GM18870 (cell line): ENCODE measurements at regions not wholly inside any gene's neighbourhood (a gene's known extent, or its start where the extent isn't known, plus 50 kb on each side); places are given as distances from the start of the nearest gene placed in this dataset.
"Not testable (repeated sequence)": the region's sequence is repeated elsewhere in the genome, so short reads cannot be mapped to it uniquely, and the experiment has no call there.

ENCODE experiments used
- ATAC-seq: cut with Tn5 transposase; IDR thresholded peaks from one replicate; pipeline ENCODE4 v1.9.1; 2021; ENCODE audit warnings: moderate library complexity; ENCODE audit not compliant: unreplicated experiment

DNA sequence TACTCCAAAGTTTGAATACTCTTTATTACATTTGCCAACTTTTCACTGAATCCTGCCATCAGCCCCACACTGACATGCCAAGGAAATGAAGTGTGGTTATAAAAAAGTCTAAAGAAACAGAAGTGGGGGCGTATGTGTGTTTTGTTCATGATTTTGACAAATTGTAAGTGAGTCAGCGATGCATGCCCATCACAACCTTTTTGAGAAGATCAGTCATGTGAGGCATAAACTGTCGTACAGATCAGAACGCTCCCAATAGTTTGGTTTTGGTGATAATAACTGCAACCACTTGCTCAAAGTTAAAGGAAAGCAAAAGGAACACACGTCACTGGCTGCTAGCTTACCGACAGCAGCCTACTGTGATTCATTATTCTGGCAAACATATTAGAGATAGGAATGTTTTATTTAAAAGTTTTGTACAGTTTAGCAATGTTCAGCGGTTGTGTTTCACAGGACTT lies 95.6 kb downstream of the RGS2 start:
- ATAC-seq = no peak

DNA sequence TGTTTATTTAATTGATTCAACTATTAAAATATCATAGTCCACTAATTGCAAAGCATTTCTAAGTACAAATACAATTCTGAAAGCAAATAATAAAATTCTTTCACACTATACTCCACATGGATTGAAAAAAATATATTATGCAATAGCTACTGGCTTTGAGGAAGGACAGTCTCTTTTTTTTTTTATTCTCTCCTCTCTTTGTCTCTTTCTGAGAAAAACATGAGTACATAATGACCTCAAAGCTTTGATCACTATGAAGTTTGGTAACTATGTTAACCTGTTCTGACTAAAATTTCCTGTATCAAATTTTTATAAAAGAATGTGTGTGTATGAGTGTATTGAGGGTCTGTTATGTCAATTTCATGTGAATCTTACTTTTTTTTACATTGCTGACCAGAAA lies 96.2 kb downstream of the RGS2 start:
- no peak for ATAC-seq

DNA sequence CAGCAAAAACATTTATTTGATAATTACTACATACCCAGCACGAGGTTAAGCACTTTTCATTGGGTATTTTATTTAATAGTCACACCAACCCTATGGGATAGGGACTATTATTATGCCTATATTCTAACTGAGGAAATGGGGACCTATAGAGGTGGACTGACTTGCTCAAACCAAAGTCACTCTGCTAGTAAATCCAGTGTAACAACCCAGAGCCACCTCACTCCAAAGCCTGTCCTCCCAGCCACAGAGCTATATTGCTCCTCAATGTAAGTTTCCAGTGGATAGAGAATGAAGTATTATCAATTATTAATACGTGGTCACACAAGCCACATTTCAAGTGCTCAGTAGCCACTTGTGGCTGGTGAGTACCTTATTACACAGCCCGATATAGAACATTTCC lies 97.5 kb downstream of the RGS2 start:
- ATAC-seq = no peak

DNA sequence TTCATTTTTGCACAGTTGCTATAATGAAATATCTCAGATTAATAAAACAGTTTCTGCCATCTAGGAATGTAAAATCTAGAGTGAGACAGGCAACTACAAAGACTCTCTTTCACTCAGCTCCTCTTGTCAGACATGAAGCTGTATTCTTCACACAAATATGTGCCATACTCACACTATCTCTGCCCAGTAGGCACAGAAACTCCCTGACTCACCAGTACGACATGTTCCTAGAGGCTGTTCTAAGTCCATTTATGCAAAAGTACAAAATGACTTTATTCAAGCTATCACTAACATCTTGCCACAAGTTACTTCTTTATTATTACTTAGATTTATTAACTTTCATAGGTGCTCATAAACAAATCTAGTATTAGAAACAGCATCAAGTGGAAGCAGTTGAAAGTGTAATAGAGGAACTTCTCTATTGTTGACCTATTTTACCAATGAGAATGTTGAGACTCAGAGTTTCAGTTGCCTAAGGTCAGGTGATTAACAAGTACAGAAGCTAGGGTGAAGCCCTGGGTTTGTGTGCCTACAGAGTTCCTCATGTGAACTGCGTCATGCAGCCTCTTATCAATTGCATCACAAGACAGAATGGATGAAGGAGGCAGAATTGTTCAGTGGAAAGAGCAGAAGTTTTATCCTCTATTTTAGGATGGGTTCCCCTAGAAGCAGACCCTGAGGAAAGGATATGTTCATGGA lies 98.9 kb downstream of the RGS2 start:
- no peak for ATAC-seq

DNA sequence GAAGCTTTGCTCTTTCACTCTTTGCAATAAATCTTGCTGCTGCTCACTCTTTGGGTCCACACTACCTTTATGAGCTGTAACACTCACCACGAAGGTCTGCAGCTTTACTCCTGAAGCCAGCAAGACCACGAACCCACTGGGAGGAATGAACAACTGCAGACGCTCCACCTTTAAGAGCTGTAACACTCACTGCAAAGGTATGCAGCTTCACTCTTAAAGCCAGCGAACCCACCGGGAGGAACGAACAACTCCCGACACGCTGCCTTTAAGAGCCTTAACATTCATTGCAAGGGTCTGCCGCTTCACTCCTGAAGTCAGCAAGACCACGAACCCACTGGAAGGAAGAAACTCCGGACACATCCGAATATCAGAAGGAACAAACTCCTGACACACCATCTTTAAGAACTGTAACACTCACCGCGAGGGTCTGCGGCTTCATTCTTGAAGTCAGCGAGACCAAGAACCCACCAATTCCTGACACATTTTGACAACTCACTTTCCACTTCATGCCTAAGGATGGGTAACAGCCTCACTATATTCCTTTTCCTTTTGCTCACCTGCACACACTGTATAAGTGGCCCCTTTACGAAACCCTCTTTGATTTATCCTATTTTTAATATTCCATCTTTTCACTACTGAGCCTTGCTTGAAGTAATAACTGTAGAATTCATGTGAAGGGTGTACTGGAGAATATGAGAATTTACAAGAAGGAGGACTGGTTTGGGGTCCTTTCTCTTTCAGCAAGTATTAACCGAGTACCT lies 103.2 kb downstream of the RGS2 start:
- not testable (repeated sequence) for ATAC-seq

DNA sequence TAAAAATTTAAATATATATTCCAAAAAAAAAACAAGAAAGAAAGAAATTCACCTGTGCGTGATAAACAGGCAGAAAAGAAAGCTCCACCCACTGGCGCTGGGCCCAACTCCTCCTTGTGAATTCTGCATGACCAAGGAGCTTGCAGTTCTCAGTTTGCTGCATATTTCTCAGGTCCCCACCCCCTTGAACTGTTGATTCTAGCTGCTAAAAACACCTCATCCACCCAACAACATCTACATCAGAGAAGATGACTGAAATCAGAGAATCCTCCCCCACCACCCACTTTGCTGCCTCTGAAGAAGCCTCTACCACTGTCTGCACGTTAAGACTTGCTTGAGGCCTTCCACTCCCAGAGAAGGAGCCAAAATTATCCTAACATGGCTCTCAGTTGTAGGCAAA lies 104.8 kb downstream of the RGS2 start:
- no peak for ATAC-seq

DNA sequence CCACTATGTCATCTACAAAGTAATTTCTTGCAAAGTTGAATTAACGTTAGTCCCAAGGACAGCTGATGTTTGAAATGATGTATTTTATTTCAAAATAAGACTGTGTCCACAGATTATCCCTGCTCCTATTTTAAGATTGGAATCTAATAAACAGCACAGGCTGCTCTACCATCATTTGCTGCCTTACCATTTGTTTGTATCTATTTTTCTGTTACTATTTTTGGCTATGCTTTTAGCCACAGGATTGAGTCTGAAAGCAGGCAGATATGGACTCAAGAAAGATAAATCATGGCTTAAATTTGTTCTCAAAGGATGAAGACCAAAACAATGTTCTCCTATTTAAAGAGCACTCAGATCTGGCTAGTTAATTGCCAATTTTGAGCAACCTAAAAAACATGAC lies 105.3 kb downstream of the RGS2 start:
- no peak for ATAC-seq

DNA sequence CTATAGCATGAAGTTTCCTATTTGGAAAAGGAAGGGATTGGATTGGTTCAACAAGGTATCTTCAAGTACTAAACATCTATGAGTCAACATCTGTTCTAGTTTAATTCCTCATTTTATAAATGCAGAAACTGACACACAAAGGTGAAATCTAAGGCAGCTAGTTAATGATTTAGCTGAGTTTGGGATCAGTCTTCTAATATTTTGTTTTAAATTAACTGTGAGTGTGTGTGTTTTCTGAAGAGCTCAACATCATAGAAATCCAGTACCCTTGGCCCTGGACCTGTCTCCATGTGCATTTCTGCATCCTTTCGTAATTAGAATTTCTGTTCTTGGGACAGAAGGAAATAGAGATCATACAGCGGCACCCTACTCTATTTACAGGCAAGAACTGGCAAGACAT lies 105.9 kb downstream of the RGS2 start:
- ATAC-seq = no peak

DNA sequence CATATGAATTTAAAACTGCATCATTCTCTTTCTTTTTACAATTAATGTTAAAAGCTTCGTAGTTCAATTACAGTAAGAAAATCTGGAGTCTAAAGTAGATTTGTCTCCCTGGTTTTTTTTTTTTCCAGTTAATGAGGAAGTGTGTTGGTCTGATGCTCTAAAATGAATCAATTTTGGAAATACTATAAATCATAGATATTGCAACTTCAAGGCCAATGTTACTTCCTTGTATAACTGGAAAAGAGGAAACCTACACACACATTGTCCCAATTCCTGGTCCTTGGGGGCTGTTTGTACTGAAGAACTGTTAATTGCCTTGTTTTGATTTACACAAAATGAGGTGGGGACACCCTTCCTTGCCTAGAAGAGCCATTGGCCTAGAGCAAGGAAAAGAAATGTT lies 107.2 kb downstream of the RGS2 start:
- ATAC-seq = no peak

DNA sequence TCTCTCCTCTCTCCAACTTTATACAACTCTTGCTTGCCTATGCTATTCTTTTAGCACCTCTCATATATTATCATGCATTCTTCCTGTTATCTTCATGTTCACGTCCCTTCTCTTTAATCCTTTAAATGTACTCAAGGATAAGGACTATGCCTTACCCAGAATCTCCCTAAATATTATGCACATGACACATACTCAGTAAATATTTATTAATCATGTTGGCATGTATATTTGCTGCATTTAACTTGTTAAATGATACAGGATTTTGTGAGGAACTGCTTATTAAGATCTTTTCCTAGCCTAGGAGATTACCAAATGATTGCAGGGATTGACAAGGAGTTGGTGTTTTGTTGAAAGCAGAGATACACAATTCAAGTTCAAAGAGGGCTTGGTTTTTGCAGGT lies 109.4 kb downstream of the RGS2 start:
- no peak for ATAC-seq

DNA sequence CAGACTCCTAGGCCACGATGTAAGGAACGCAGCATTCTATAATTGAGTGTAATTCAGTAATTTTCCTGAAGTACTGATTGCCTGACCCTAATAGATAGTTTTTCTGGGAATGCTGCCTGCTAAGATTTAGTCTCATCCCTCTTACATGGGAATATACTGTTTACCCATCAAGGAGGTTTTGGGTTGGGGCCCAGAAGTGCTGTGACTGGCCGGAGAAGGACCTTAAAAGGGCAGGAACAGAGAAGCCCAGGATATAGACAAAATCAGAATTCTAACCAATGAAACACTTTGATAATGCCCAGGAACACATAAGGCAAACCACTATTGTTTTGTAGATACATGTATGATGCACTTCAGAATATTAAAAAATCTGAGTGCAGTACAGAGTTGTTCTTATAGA lies 111.6 kb downstream of the RGS2 start:
- ATAC-seq = no peak

DNA sequence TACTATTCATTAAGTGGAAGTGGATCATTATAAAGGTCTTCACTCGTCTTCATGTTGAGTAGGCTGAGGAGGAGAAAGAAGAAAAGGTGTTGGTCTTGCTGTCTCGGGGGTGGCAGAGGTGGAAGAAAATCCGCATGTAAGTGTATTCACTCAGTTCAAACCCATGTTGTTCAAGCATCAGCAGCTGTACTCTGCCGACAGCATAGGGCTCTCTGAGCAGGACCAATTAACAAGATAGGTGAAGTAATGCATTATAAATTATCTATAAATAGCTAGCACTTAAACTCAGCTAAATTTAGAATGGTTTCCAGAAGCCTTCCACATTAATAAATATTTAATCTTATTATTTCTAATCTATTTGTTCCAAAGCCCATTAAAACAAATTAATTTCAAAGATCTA lies 116.8 kb downstream of the RGS2 start:
- no peak for ATAC-seq

DNA sequence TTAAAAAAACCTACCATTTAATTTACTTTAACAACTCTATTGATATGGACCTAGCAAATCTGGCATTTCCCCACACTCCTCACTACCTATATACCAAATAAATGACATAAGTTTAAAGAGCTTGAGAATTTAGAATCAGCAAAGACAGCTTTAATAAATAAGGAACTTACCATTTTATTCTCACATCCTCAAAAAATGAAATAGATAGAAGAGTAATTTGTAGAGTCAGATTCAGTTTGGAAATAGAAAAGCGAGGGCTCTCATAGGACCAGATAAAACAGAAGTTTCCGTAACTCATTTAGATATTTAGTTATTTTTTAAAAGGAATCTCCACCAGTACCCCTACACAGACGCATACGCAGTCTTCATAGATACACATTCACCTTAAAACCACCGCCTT lies 117.9 kb downstream of the RGS2 start:
- ATAC-seq = no peak

DNA sequence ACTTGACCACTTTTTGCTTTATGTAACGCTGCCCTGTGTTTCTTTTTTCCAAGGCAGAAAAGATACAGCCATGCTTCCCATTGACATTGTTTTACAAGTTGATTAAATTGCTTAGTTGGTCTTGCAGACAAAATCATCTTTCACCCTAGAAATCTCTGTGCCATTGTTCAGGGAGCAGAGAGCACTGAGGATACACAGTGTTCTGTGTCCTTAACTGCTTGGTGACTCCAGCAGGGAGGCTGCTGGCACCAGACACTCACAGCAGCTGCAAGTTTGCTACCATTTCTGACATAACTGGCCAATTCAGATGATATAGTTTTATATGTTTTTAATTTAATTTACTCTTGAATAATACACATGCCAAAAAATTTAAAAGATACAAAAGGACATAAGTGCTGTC lies 118.7 kb downstream of the RGS2 start:
- no peak for ATAC-seq

DNA sequence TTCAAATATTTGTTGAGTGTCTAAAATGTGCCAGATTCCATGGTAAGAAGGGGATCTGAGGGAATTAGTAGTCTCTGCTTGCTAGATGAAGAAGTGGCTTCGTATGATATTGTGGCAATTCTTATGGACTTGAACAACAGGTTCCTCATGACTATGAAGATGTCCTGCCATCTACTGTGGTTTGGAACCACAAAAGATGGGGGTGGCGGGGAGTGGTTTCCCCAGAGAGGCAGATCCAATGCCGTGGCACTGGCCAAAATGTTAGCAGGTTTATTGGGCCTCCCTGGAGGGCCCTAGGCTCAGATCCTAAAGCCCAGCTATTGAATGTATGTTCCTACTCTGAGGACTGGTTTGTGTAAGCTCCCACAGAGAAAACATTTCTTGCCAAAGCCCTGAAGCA lies 120.8 kb downstream of the RGS2 start:
- ATAC-seq = no peak

DNA sequence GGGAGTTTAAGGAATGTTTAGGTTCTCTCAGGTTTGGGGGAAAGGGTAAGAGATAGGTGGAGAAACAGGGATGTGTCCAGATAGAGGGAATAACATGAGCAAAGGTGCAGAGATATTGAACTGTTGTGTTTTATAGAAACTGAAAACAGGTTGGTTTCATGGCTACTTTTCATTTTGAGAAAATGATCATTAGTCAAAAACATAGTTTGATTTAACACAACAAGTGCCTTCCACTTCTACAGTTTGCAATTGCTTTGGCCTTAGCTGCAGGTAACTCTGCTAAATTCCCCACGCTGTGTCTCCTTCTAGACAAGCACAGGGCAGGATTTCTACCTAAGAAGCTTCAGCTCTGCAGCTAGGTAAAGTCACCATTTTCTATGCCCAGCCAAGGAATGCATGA lies 124.9 kb downstream of the RGS2 start:
- ATAC-seq = peak; percentile 31

DNA sequence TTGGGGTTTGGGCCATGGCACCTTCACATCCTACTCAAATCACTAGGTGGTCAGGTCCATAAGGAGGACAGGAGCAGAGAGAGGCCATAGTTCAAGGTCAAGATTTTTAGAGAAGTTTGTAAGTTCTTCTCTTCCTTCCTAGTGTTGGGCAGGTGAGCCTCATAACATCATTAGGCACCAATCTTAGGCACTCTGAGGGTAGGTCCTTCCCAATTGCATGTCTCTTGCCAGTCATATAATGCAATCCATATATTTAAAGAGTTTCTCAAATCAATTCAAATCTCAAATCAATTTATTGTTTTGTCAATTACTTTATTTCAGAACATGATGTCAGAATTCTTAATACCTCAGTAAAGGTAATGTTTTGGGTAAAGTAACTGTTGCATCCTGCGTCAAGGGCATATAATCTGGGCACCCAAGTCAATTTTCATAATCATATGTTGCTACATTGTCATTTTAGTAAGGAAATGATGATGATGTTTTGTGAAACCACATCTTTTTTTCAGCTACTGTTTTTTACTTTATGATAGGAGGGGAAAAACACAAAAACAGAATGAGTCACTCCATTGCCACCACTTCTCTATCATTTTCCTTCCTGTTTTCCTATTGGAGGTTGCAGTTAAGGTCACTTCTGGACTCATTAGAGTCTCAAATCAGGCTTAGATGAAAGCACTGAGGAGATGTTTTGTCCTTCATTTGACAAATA lies 122.7 kb downstream of the UCHL5 start:
- peak; percentile 70 for ATAC-seq

DNA sequence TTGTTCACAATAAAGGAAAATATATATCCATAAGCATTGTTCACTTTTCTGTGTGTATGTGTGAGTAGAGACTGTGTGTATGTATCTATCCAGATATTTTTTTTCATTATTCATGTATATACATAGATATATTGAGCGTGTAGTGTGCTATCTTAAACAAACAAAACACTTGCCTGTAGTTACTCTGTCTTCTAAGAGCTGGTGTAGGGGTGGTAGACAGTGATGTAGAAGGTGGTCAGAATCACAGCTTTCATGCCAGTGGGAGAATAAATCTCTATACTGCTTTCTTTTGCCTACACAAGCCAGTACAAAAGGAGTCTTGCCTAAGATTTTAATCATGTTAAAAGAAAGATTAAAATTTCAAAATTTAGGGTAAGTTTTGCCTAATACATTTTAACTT lies 122.0 kb downstream of the UCHL5 start:
- ATAC-seq = no peak

DNA sequence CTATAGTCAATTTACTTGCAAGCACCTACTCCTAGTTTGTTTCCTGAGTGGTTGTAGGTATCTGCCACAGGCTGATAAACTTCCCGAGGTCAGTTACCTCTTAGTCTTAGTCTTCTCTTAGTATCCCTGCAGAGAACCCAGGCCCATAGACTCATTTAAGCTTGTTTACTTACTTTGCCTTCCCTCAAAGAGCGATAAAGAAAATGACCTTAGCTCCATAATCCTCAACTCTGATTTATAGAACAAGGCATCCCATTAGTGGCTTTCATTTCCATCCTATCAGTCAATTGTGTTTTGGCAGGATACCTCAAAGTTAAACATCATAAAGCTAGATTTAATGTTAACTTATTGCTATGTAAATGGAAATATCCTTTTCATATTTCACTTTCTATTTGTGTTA lies 119.7 kb downstream of the UCHL5 start:
- ATAC-seq = no peak

DNA sequence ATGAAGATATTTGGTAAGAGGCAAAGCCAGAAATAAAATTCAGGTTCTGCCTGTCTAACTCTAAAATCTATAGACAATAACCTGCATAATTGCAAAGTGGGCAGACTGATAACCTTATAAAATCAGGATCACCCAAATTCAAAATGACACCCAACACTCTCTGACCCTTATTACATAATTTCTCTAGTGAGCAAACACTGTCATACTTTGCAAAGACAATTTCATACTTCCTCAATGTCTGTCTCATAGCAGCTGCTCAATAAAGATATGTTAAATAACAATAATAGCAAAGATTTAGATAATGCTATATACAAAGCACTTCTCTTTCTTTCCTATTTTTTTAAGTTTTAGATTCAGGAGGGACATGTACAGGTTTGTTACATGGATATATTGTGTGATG lies 118.5 kb downstream of the UCHL5 start:
- ATAC-seq = no peak

DNA sequence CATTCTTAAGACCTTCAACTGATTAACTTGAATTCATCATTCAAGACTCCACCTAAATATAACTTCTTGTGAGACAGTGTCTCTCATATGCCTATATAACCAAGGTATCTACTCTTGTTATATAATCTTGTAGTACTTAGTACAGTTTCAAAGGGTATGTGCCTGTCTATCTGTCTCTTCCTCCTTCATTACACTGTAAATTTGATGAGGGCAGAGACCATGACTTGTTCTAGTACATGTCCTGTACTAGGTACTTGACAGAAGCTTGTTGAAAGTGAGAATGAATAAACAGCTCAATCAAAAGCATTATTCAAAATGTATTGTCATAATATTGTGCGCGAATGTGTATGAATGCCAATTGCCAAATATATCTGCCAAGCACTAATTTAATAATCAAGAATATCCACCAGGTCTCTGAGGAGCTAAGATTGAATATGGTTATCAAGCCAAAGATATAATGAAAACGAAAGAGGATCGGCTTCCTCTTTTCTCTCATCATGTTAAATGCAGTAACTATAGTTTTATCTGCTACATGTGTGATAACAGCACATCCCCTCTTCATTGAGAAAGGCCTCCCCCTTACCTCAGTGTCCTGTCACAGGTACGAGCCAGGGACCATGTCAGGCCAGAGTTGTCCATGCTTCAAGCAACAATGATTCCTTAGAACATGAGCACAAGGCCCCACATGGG lies 117.3 kb downstream of the UCHL5 start:
- ATAC-seq = peak; percentile 49
